ENCODE measurements at regions not wholly inside any gene's neighbourhood (a gene's known extent, or its start where the extent isn't known, plus 50 kb on each side); places are given as distances from the start of the nearest gene placed in this dataset.

DNA sequence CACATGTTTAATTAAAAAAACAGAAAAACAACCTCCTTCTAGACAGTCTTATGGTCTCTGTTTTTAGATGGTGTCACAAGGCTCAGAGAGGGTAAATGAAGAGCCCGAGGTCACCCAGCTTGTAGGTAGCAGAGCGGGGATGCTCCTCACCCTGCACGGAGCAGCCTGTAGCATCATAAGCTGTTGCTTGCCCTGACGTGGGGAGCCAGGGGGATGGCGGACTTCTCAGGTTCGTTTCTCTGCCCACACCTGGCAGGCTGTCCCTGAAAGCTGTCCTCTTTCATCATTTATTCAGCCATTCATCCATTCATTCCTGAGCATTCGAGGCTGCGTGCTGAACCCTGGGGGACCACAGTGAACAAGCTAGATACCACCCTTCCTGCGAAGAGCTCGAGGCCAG is 75.7 kb upstream of the KSR1 start:
- Histone ChIP-seq H3K9me3 (ENCODE audit: control insufficient read depth in 1 of 2, low read length in 2 of 2) (no peaks in the 10 kb centered on the region), H3K27me3 (ENCODE audit: low read depth, low read length) (no peaks in the 10 kb centered on the region), H3K27ac (ENCODE audit: low read length) (no peak overlapping the region), H3K36me3 (ENCODE audit: control insufficient read depth in 1 of 2, insufficient read depth in 2 of 2, low read length in 2 of 2) (no peaks in the 10 kb centered on the region), H3K4me3 (ENCODE audit: low read depth in 1 of 2, low read length in 2 of 2) (peak overlapping the region; percentile 30 to 49), H3K4me1 (ENCODE audit: control insufficient read depth in 1 of 2, insufficient read depth in 2 of 2, low read length in 2 of 2) (peaks cover 0 to 30% of the 10 kb centered on the region in 2 donors)

DNA sequence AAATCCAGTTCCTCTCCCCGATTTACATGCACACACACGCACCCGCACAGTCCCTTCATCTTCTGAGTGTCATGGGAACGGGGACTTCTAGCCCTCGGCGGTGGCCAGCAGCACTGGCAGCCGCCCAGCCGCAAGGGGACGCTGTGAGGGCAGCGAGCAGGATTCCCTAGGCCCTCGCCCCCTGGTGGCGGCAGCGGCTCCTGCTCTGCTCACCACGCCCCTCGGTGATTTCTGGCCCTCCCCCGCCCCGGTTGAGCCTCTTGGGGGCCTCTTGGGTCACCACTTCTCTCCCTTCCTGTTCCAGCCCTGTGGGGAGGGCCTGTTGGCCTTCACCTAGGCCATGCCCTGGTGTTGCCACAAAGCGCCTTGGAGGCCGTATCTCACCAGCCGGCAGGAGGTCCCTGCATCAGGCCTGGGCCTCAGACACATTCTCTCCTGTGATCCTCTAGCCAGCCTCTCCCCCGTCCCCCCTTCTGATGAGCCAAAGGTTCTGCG is 75.2 kb upstream of the KSR1 start:
- Histone ChIP-seq H3K27ac (ENCODE audit: low read length) (no peak overlapping the region), H3K4me1 (ENCODE audit: control insufficient read depth in 1 of 2, insufficient read depth in 2 of 2, low read length in 2 of 2) (peaks cover 0 to 30% of the 10 kb centered on the region in 2 donors)

DNA sequence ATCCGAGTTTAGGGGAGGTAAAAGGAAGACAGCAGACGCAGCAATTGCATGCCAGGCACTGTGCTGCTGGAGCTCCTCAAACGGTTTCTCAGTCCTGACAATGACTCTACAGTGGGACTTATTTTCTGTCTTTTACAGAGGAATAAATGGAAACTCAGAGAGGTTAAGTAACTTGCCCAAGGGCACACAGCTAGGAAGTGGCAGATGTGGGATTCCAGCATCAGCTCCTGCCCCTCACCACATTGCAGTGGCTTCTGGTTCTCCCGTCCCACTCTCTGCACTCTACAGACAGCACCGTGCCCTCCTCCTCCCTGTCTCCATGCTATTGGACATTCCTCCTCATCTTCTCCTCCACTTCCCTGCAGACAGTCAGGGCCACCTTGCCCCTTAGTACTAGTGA is 74.2 kb upstream of the KSR1 start:
- Histone ChIP-seq H3K4me1 (ENCODE audit: control insufficient read depth in 1 of 2, insufficient read depth in 2 of 2, low read length in 2 of 2) (peaks cover 0 to 30% of the 10 kb centered on the region in 2 donors), H3K4me3 (ENCODE audit: low read depth in 1 of 2, low read length in 2 of 2) (no peak overlapping the region), H3K27ac (ENCODE audit: low read length) (no peak overlapping the region), H3K36me3 (ENCODE audit: control insufficient read depth in 1 of 2, insufficient read depth in 2 of 2, low read length in 2 of 2) (no peaks in the 10 kb centered on the region), H3K27me3 (ENCODE audit: low read depth, low read length) (no peaks in the 10 kb centered on the region), H3K9me3 (ENCODE audit: control insufficient read depth in 1 of 2, low read length in 2 of 2) (no peaks in the 10 kb centered on the region)

More for the DNA sequence above, 75.2 kb upstream of the KSR1 start:
- Histone ChIP-seq H3K9me3 (ENCODE audit: control insufficient read depth in 1 of 2, low read length in 2 of 2) (no peaks in the 10 kb centered on the region), H3K36me3 (ENCODE audit: control insufficient read depth in 1 of 2, insufficient read depth in 2 of 2, low read length in 2 of 2) (no peaks in the 10 kb centered on the region), H3K27me3 (ENCODE audit: low read depth, low read length) (no peaks in the 10 kb centered on the region), H3K4me3 (ENCODE audit: low read depth in 1 of 2, low read length in 2 of 2) (no peak overlapping the region)

DNA sequence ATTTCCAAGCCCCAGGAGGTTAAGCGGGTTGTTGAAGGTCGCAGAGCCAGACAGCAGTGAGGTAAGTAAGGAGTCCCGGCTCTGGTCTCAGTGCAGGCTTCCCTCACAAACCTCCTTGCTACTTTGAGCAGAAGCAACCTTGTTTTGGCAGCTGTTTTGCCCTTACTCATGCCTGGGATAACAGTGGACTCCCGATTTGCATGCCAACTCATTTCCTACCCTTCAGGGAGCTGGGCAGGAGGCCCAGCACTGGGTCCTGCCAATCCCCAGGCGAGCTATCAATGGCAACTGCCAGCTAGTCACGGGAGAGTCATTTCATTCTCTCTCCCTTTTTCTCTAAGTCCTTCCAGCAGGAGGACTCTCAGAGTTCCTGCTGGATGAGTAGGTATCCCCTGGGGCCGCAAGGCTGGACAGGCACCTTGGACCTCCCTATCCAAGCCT is 72.0 kb upstream of the KSR1 start:
- H3K27ac ChIP-seq (ENCODE audit: low read length) = no peak overlapping the region

DNA sequence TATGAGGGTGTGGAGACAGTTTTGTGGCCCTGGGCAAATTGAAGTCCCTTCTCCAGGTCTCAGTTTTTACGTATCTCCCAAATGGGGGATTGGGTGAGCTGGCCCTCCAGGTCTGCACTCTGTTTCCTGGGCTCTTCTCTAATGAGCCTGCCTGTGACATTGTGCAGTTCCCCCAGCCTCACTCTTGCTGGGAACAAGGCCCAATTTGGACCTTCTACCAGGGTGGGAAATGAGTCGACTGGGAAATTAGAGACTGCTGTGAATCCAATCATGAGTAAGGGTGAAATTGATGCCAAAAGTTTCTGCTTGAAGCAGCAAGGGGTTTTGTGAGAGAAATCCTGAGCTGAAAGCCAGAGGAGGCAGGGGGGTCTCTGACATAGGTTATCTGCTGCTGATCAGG is 71.5 kb upstream of the KSR1 start:
- Histone ChIP-seq H3K4me3 (ENCODE audit: low read depth in 1 of 2, low read length in 2 of 2) (no peak overlapping the region), H3K4me1 (ENCODE audit: control insufficient read depth in 1 of 2, insufficient read depth in 2 of 2, low read length in 2 of 2) (peaks cover 0 to 23% of the 10 kb centered on the region in 2 donors), H3K9me3 (ENCODE audit: control insufficient read depth in 1 of 2, low read length in 2 of 2) (no peaks in the 10 kb centered on the region), H3K27me3 (ENCODE audit: low read depth, low read length) (no peaks in the 10 kb centered on the region), H3K36me3 (ENCODE audit: control insufficient read depth in 1 of 2, insufficient read depth in 2 of 2, low read length in 2 of 2) (no peaks in the 10 kb centered on the region), H3K27ac (ENCODE audit: low read length) (no peak overlapping the region)

More for the DNA sequence above, 72.0 kb upstream of the KSR1 start:
- no peaks in the 10 kb centered on the region for H3K36me3 ChIP-seq (ENCODE audit: control insufficient read depth in 1 of 2, insufficient read depth in 2 of 2, low read length in 2 of 2)
- H3K4me1 ChIP-seq (ENCODE audit: control insufficient read depth in 1 of 2, insufficient read depth in 2 of 2, low read length in 2 of 2) = peaks cover 0 to 28% of the 10 kb centered on the region in 2 donors
- no peak overlapping the region for H3K4me3 ChIP-seq (ENCODE audit: low read depth in 1 of 2, low read length in 2 of 2)
- no peaks in the 10 kb centered on the region for H3K27me3 ChIP-seq (ENCODE audit: low read depth, low read length)
- no peaks in the 10 kb centered on the region for H3K9me3 ChIP-seq (ENCODE audit: control insufficient read depth in 1 of 2, low read length in 2 of 2)

DNA sequence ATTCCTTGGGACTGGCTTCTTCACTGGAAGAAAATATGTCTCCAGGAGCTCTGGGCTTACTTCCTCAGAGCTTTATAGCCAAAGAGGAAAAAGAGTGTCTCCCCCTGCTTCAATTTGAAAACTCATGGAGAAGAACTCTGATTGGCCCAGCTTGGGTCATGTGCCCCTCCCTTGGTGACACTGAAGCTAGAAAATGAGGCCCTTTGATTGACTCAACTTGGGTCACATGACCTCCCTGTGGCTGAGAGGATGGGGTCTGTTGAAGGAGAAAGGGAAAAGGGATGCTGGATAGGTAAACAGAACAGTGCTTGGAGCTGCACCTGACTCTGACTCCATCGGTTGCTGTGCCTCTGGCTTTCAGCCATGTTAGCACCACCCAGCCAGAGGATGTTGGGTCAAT is 70.6 kb upstream of the KSR1 start:
- Histone ChIP-seq H3K27ac (ENCODE audit: low read length) (no peak overlapping the region), H3K4me1 (ENCODE audit: control insufficient read depth in 1 of 2, insufficient read depth in 2 of 2, low read length in 2 of 2) (peaks cover 0 to 14% of the 10 kb centered on the region in 2 donors), H3K9me3 (ENCODE audit: control insufficient read depth in 1 of 2, low read length in 2 of 2) (no peaks in the 10 kb centered on the region), H3K4me3 (ENCODE audit: low read depth in 1 of 2, low read length in 2 of 2) (no peak overlapping the region), H3K27me3 (ENCODE audit: low read depth, low read length) (no peaks in the 10 kb centered on the region), H3K36me3 (ENCODE audit: control insufficient read depth in 1 of 2, insufficient read depth in 2 of 2, low read length in 2 of 2) (no peaks in the 10 kb centered on the region)

DNA sequence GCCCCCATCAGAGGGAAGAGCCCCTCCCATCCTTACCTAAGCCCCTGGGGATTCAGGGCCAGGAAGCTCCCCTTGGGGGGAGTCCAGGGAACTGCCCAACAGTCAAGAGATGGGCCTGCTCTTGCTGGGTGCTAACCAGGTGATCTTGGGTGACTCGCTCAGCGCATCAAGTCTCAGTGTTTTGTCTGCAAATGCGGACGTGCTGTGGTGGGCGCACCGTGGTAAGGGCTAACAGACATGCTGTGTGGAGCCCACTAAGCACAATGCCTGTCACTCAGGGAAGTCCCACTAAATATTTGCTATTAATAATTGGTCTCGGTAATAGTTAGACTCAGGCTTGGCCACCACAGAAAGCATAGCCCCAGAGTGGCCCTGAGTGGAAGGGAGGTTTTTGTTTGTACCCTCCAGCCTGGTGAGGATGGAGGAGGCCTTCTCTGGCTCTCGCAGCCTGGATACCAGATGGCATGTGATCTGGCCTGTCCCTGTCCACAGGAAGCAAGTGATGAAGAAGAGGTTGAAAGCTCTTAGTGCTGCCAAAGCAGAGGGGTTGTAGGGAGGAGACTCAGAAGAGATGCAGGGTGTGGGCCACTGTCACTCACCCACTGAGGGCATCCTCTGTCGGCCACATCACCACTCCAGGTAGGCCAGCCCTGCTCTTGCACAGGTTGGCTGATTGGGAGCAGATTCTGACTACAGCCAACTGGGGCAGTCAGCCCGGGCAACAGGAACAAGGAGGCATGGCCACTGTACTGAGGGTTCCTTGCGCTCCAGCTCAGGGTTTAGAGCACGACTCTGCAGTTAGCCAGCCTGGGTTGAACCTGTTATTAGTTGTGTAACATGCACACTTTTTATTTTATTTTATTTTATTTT is 69.8 kb upstream of the KSR1 start:
- H3K9me3 ChIP-seq (ENCODE audit: control insufficient read depth in 1 of 2, low read length in 2 of 2) = no peaks in the 10 kb centered on the region
- peaks cover 0 to 10% of the 10 kb centered on the region in 2 donors for H3K4me1 ChIP-seq (ENCODE audit: control insufficient read depth in 1 of 2, insufficient read depth in 2 of 2, low read length in 2 of 2)
- no peaks in the 10 kb centered on the region for H3K36me3 ChIP-seq (ENCODE audit: control insufficient read depth in 1 of 2, insufficient read depth in 2 of 2, low read length in 2 of 2)
- H3K4me3 ChIP-seq (ENCODE audit: low read depth in 1 of 2, low read length in 2 of 2) = no peak overlapping the region
- H3K27ac ChIP-seq (ENCODE audit: low read length) = no peak overlapping the region
- H3K27me3 ChIP-seq (ENCODE audit: low read depth, low read length) = no peaks in the 10 kb centered on the region

DNA sequence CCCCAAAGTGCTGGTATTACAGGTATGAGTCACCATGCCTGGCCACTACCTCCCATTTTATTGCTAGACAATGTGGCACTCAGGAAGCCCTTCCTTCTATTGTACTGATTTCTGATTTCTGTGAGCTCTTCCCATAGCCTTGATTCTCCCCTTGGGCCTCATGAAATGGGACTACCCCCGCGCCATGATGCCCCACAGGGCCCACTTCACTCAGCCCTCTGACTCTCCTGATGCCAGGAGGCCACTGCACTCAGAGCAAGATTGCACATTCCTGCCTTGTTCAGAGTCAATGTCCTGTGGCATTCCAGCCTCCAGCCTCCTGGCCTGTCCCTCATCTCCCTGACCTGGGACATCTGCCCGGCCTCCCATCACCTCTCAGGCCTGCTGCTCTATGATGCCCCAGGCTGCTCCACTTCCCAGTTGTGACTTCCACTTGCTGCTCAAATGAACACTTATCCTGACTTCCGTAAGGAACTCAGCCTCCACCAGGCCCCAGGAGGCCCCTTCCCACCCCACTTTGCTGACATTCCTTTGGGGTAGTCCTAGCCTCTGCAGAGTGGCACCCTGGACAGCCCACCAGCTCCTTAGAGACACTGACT is 66.6 kb upstream of the KSR1 start:
- peaks cover 0 to 1% of the 10 kb centered on the region in 2 donors for H3K4me1 ChIP-seq (ENCODE audit: control insufficient read depth in 1 of 2, insufficient read depth in 2 of 2, low read length in 2 of 2)
- no peak overlapping the region for H3K4me3 ChIP-seq (ENCODE audit: low read depth in 1 of 2, low read length in 2 of 2)
- no peaks in the 10 kb centered on the region for H3K27me3 ChIP-seq (ENCODE audit: low read depth, low read length)
- no peaks in the 10 kb centered on the region for H3K36me3 ChIP-seq (ENCODE audit: control insufficient read depth in 1 of 2, insufficient read depth in 2 of 2, low read length in 2 of 2)
- H3K27ac ChIP-seq (ENCODE audit: low read length) = no peak overlapping the region
- H3K9me3 ChIP-seq (ENCODE audit: control insufficient read depth in 1 of 2, low read length in 2 of 2) = no peaks in the 10 kb centered on the region

DNA sequence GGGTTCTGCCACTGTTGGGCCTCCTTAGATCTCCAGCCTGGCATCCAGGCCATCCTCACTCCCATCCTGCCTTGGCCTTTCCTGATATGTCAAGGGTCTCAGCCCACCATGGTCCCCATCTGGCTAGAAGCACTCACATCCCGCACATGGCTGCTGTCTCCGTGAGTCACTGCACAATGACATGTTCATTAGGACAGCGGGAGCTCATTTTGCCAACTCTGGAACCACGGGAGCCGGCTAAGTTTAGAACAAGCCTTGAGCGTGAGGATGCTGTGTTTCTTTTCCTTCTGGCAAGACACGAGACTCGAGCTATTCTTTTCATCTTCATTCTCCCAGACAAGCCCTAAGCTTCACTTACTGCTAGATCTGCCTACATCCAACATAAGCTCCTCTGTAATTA is 65.7 kb upstream of the KSR1 start:
- H3K27me3 ChIP-seq (ENCODE audit: low read depth, low read length) = no peaks in the 10 kb centered on the region
- no peaks in the 10 kb centered on the region for H3K4me1 ChIP-seq (ENCODE audit: control insufficient read depth in 1 of 2, insufficient read depth in 2 of 2, low read length in 2 of 2)
- H3K36me3 ChIP-seq (ENCODE audit: control insufficient read depth in 1 of 2, insufficient read depth in 2 of 2, low read length in 2 of 2) = no peaks in the 10 kb centered on the region
- no peak overlapping the region for H3K27ac ChIP-seq (ENCODE audit: low read length)
- no peak overlapping the region for H3K4me3 ChIP-seq (ENCODE audit: low read depth in 1 of 2, low read length in 2 of 2)
- no peaks in the 10 kb centered on the region for H3K9me3 ChIP-seq (ENCODE audit: control insufficient read depth in 1 of 2, low read length in 2 of 2)

DNA sequence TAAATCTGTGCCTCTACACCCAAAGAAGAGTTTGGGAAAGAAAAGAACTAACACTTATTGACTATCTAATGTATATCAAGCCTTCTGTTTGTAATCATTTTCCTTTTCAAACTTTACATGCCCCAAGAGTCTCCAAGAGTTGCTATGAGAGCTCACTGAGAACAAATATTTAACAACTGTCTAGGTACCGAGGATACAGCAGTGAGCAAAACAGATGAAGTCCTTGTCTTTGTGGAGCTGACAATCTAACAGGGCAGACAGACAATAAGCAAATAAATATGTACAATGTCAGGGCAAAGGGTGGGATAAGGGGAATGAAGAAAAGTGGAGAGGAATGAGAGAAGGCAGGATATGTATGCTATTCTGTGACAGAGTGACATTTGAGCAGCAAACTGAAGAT is 64.8 kb upstream of the KSR1 start:
- Histone ChIP-seq H3K4me1 (ENCODE audit: control insufficient read depth in 1 of 2, insufficient read depth in 2 of 2, low read length in 2 of 2) (no peaks in the 10 kb centered on the region), H3K4me3 (ENCODE audit: low read depth in 1 of 2, low read length in 2 of 2) (no peak overlapping the region), H3K27me3 (ENCODE audit: low read depth, low read length) (no peaks in the 10 kb centered on the region), H3K27ac (ENCODE audit: low read length) (no peak overlapping the region), H3K9me3 (ENCODE audit: control insufficient read depth in 1 of 2, low read length in 2 of 2) (no peaks in the 10 kb centered on the region), H3K36me3 (ENCODE audit: control insufficient read depth in 1 of 2, insufficient read depth in 2 of 2, low read length in 2 of 2) (no peaks in the 10 kb centered on the region)

DNA sequence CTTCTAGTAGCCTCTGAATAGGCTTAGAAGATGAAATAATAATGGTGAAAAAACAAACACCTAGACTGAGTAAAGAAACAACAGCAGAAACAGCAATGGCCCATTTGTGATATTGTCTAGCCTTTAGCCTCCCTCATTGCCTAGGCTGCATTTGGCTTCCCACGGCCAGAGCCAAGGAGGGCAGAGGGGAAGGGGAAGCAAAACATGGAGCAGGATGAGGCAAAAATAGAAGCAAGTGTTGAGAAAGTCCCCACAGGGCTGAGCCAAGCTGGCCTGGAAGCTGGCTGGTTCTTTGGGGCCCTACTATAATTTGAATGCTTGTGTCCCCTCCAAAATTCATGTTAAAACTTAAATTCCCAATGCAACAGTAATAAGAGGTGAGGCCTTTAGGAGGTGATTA is 60.2 kb upstream of the KSR1 start:
- no peaks in the 10 kb centered on the region for H3K9me3 ChIP-seq (ENCODE audit: control insufficient read depth in 1 of 2, low read length in 2 of 2)
- no peaks in the 10 kb centered on the region for H3K4me1 ChIP-seq (ENCODE audit: control insufficient read depth in 1 of 2, insufficient read depth in 2 of 2, low read length in 2 of 2)
- no peaks in the 10 kb centered on the region for H3K27me3 ChIP-seq (ENCODE audit: low read depth, low read length)
- no peak overlapping the region for H3K4me3 ChIP-seq (ENCODE audit: low read depth in 1 of 2, low read length in 2 of 2)
- no peak overlapping the region for H3K27ac ChIP-seq (ENCODE audit: low read length)
- H3K36me3 ChIP-seq (ENCODE audit: control insufficient read depth in 1 of 2, insufficient read depth in 2 of 2, low read length in 2 of 2) = no peaks in the 10 kb centered on the region

Data from muscle layer of duodenum (tissue), 2 donors.